ENCODE measurements at regions not wholly inside any gene's neighbourhood (a gene's known extent, or its start where the extent isn't known, plus 50 kb on each side); places are given as distances from the start of the nearest gene placed in this dataset.
"Not testable (repeated sequence)": the region's sequence is repeated elsewhere in the genome, so short reads cannot be mapped to it uniquely, and the experiment has no call there.

DNA sequence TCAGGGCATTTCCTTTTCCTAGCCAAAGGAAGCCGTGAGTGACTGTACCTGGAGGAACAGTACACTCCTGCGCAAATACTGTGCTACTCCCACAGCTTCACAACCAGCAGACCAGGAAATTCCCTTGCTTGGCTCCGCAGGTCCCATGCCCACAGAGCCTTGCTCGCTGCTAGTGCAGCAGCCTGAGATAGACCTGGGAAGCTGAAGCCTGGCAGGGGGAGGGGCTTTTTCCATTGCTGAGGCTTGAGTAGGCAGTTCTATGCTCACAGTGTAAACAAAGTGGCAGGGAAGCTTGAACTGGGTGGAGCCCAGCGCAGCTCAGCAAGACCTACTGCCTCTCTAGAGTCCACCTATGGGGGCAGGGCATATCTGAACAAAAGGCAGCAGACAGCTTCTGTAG, 291.2 kb downstream of the HGF start:
- intact Hi-C loops (cut with micrococcal nuclease) = no loop called here
- Histone ChIP-seq H2AFZ (ENCODE audit: low read depth, low read length) (no peak overlapping the region), H3K9me1 (replicated peaks; ENCODE audit: control insufficient read depth, extremely low read depth, insufficient read depth, low read length) (no peaks in the 10 kb centered on the region), H3K27ac (ENCODE audit: insufficient read depth, low read depth, low read length) (no peak overlapping the region), H3K4me1 (ENCODE audit: control insufficient read depth, extremely low read depth, insufficient read depth, low read length) (no peaks in the 10 kb centered on the region), H3K79me2 (ENCODE audit: control insufficient read depth, insufficient read depth, low read length) (no peaks in the 10 kb centered on the region), H3K4me2 (ENCODE audit: insufficient read depth, low read length) (no peak overlapping the region), H3K36me3 (ENCODE audit: control insufficient read depth in 2 of 2, extremely low read depth in 1 of 2, insufficient read depth in 2 of 2, low read length in 2 of 2) (no peaks in the 10 kb centered on the region), H3K9me3 (replicated peaks; ENCODE audit: control insufficient read depth, insufficient read depth, low read length) (no peaks in the 10 kb centered on the region), H3K27me3 (ENCODE audit: control insufficient read depth in 2 of 2, insufficient read depth in 2 of 2, low read length in 2 of 2) (no peaks in the 10 kb centered on the region), H4K20me1 (replicated peaks; ENCODE audit: control insufficient read depth, extremely low read depth, insufficient read depth, low read length) (no peaks in the 10 kb centered on the region), H3K4me3 (replicated peaks in 1 of 3; ENCODE audit: insufficient read depth in 1 of 3, low read depth in 1 of 3, low read length in 3 of 3) (no peak overlapping the region), H3K9ac (replicated peaks; ENCODE audit: extremely low read depth, insufficient read depth, low read length) (no peak overlapping the region)
- dilution Hi-C loops (cut with MboI; ENCODE audit: extremely low pct_ligation_motif_present, low sequenced_read_pairs) = no loop called here
- ChIA-PET CTCF (interaction anchor here (1.0 to 1.6 kb wide), 2 partner anchors 9 to 549 kb away, joined by 3 to 5 read pairs; no protein-coding TSS in a partner anchor), POLR2A (no interaction called here)
- no peak for FAIRE-seq
- no peak for DNase-seq (ENCODE audit: low read depth, low spot score)
- TF ChIP-seq GATA2 (IDR thresholded peaks at IDR 0.05; ENCODE audit: insufficient read depth, insufficient read length, low read depth, low read length) (no peak), FOS (IDR thresholded peaks at IDR 0.05; ENCODE audit: borderline replicate concordance, insufficient read depth, low read length) (no peak), MYC (IDR thresholded peaks at IDR 0.05; ENCODE audit: low read depth, low read length) (no peak), EZH2 (IDR thresholded peaks at IDR 0.05; ENCODE audit: borderline replicate concordance, low read depth, low read length, severe bottlenecking) (no peak), POLR2A (IDR thresholded peaks at IDR 0.05; ENCODE audit: low read depth, low read length) (no peak), POLR2AphosphoS5 (IDR thresholded peaks at IDR 0.05; ENCODE audit: insufficient read depth, low read depth, low read length) (no peak), JUN (IDR thresholded peaks at IDR 0.05; ENCODE audit: borderline replicate concordance, insufficient read depth, insufficient read length, low read depth) (no peak)
- TF ChIP-seq, protein P1, sequence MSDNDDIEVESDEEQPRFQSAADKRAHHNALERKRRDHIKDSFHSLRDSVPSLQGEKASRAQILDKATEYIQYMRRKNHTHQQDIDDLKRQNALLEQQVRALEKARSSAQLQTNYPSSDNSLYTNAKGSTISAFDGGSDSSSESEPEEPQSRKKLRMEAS (IDR thresholded peaks at IDR 0.05; ENCODE audit: insufficient read depth, insufficient read length) = no peak
- TF ChIP-seq, protein P2, sequence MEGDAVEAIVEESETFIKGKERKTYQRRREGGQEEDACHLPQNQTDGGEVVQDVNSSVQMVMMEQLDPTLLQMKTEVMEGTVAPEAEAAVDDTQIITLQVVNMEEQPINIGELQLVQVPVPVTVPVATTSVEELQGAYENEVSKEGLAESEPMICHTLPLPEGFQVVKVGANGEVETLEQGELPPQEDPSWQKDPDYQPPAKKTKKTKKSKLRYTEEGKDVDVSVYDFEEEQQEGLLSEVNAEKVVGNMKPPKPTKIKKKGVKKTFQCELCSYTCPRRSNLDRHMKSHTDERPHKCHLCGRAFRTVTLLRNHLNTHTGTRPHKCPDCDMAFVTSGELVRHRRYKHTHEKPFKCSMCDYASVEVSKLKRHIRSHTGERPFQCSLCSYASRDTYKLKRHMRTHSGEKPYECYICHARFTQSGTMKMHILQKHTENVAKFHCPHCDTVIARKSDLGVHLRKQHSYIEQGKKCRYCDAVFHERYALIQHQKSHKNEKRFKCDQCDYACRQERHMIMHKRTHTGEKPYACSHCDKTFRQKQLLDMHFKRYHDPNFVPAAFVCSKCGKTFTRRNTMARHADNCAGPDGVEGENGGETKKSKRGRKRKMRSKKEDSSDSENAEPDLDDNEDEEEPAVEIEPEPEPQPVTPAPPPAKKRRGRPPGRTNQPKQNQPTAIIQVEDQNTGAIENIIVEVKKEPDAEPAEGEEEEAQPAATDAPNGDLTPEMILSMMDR (IDR thresholded peaks at IDR 0.05; ENCODE audit: extremely low read depth in 1 of 2, insufficient read depth in 1 of 2, low read depth in 1 of 2, low read length in 2 of 2) = no peak
- no TSS peak for BruUV-seq (replicated peaks)

DNA sequence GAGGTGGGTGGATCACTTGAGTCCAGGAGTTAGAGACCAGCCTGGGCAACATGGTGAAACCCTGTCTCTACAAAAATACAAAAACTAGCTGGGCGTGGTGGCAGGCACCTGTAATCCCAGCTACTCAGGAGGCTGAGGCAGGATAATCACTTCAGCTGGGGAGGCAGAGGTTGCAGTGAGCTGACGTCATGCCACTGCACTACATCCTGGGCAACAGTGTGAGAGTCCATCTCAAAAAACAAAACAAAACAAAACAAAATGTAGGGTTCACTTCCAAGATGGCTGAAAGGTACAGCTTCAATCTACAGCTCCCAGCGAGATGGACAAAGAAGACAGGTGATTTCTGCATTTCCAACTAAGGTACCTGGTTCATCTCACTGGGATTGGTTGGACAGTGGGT, 291.6 kb downstream of the HGF start:
- BruUV-seq (replicated peaks); POLR2A ChIA-PET; FAIRE-seq; H3K4me2 ChIP-seq (ENCODE audit: insufficient read depth, low read length); H3K9me1 ChIP-seq (replicated peaks; ENCODE audit: control insufficient read depth, extremely low read depth, insufficient read depth, low read length); DNase-seq (ENCODE audit: low read depth, low spot score); H3K4me3 ChIP-seq (replicated peaks in 1 of 3; ENCODE audit: insufficient read depth in 1 of 3, low read depth in 1 of 3, low read length in 3 of 3); H4K20me1 ChIP-seq (replicated peaks; ENCODE audit: control insufficient read depth, extremely low read depth, insufficient read depth, low read length); H3K9me3 ChIP-seq (replicated peaks; ENCODE audit: control insufficient read depth, insufficient read depth, low read length); H3K27ac ChIP-seq (ENCODE audit: insufficient read depth, low read depth, low read length); H3K9ac ChIP-seq (replicated peaks; ENCODE audit: extremely low read depth, insufficient read depth, low read length); H3K36me3 ChIP-seq (ENCODE audit: control insufficient read depth in 2 of 2, extremely low read depth in 1 of 2, insufficient read depth in 2 of 2, low read length in 2 of 2); H3K79me2 ChIP-seq (ENCODE audit: control insufficient read depth, insufficient read depth, low read length); H2AFZ ChIP-seq (ENCODE audit: low read depth, low read length); H3K4me1 ChIP-seq (ENCODE audit: control insufficient read depth, extremely low read depth, insufficient read depth, low read length); intact Hi-C loops (cut with micrococcal nuclease); dilution Hi-C loops (cut with MboI; ENCODE audit: extremely low pct_ligation_motif_present, low sequenced_read_pairs); H3K27me3 ChIP-seq (ENCODE audit: control insufficient read depth in 2 of 2, insufficient read depth in 2 of 2, low read length in 2 of 2): not testable (repeated sequence)
- CTCF ChIA-PET = interaction anchor here (1.0 to 1.6 kb wide), 2 partner anchors 8 to 550 kb away, joined by 3 to 5 read pairs; no protein-coding TSS in a partner anchor
